ENCODE measurements at regions not wholly inside any gene's neighbourhood (a gene's known extent, or its start where the extent isn't known, plus 50 kb on each side); places are given as distances from the start of the nearest gene placed in this dataset.

- no peak for DNase-seq
These were observed 102.8 kb downstream of the MAF start for GRCh38 chr16:79497606-79498350.

- no peak for DNase-seq
These were observed 106.6 kb downstream of the MAF start for GRCh38 chr16:79493911-79494310.

- DNase-seq = no peak
These were observed 108.5 kb downstream of the MAF start for GRCh38 chr16:79492036-79492435.

- DNase-seq = no peak
These were observed 115.5 kb downstream of the MAF start for GRCh38 chr16:79485020-79485419.

- no peak for DNase-seq
These were observed 116.3 kb downstream of the MAF start for GRCh38 chr16:79484237-79484636.

GRCh38 chr16:79483336-79483735, 117.2 kb downstream of the MAF start:
- DNase-seq = no peak

GRCh38 chr16:79482011-79482410, 118.5 kb downstream of the MAF start:
- no peak for DNase-seq

GRCh38 chr16:79480929-79481328, 119.6 kb downstream of the MAF start:
- no peak for DNase-seq

GRCh38 chr16:79480056-79480455, 120.5 kb downstream of the MAF start:
- no peak for DNase-seq

GRCh38 chr16:79476580-79476979, 124.0 kb downstream of the MAF start:
- no peak for DNase-seq

- no peak for DNase-seq
These were observed 124.7 kb downstream of the MAF start for GRCh38 chr16:79475841-79476240.

GRCh38 chr16:79473456-79473855, 127.1 kb downstream of the MAF start:
- DNase-seq = no peak

GRCh38 chr16:79472426-79472825, 128.1 kb downstream of the MAF start:
- DNase-seq = no peak

- DNase-seq = no peak
These were observed 130.5 kb downstream of the MAF start for GRCh38 chr16:79469999-79470398.

GRCh38 chr16:79468631-79469030, 131.9 kb downstream of the MAF start:
- no peak for DNase-seq

- DNase-seq = no peak
These were observed 132.4 kb downstream of the MAF start for GRCh38 chr16:79468121-79468552.

- no peak for DNase-seq
These were observed 134.4 kb downstream of the MAF start for GRCh38 chr16:79466111-79466510.

GRCh38 chr16:79463841-79464240, 136.7 kb downstream of the MAF start:
- DNase-seq = no peak

- no peak for DNase-seq
These were observed 144.5 kb downstream of the MAF start for GRCh38 chr16:79456036-79456435.

GRCh38 chr16:79452671-79453070, 147.9 kb downstream of the MAF start:
- no peak for DNase-seq

- DNase-seq = peak; percentile 75
These were observed 149.2 kb downstream of the MAF start for GRCh38 chr16:79451196-79451816.

- DNase-seq = no peak
These were observed 150.6 kb downstream of the MAF start for GRCh38 chr16:79449900-79450299.

GRCh38 chr16:79449067-79449769, 151.3 kb downstream of the MAF start:
- DNase-seq = no peak

GRCh38 chr16:79444572-79444971, 156.0 kb downstream of the MAF start:
- DNase-seq = no peak
